ENCODE measurements at regions not wholly inside any gene's neighbourhood (a gene's known extent, or its start where the extent isn't known, plus 50 kb on each side); places are given as distances from the start of the nearest gene placed in this dataset.

GRCh38 chr17:17422641-17423040 lies 54.2 kb upstream of the MED9 start:
- H2AFZ ChIP-seq (ENCODE audit: low read length), result no peak overlapping the region
- no peaks in the 10 kb centered on the region for H3K36me3 ChIP-seq (replicated peaks; ENCODE audit: insufficient read depth, low read length)
- no peak overlapping the region for H3K9ac ChIP-seq (ENCODE audit: low read length)
- no peaks in the 10 kb centered on the region for H3K9me2 ChIP-seq (replicated peaks; ENCODE audit: insufficient read depth, low read length)
- no peaks in the 10 kb centered on the region for H3K79me2 ChIP-seq (ENCODE audit: low read length)
- H3K4me2 ChIP-seq (ENCODE audit: low read depth, low read length), result no peak overlapping the region
- H3K4me3 ChIP-seq (ENCODE audit: low read length), result no peak overlapping the region
- H3K27me3 ChIP-seq (replicated peaks; ENCODE audit: insufficient read depth, low read length), result 0 out of 2 replicates have a peak, but pooled peaks cover 8% of the 10 kb centered on the region
- no peaks in the 10 kb centered on the region for H3F3A ChIP-seq (ENCODE audit: insufficient read depth, low read length)
- no peak for DNase-seq
- H3K27ac ChIP-seq (ENCODE audit: low read length), result no peak overlapping the region
- H4K20me1 ChIP-seq (ENCODE audit: insufficient read depth, low read length), result no peaks in the 10 kb centered on the region
- H3K4me1 ChIP-seq (ENCODE audit: low read length), result no peaks in the 10 kb centered on the region
- H3K9me3 ChIP-seq (replicated peaks; ENCODE audit: insufficient read depth, low read length), result no peaks in the 10 kb centered on the region
- TF ChIP-seq EZH2 (optimal IDR thresholded peaks at IDR 0.05; ENCODE audit: low read depth, low read length) (no peak), EZH2phosphoT487 (IDR thresholded peaks at IDR 0.05; ENCODE audit: low read length) (no peak)
- TF ChIP-seq, protein P1, sequence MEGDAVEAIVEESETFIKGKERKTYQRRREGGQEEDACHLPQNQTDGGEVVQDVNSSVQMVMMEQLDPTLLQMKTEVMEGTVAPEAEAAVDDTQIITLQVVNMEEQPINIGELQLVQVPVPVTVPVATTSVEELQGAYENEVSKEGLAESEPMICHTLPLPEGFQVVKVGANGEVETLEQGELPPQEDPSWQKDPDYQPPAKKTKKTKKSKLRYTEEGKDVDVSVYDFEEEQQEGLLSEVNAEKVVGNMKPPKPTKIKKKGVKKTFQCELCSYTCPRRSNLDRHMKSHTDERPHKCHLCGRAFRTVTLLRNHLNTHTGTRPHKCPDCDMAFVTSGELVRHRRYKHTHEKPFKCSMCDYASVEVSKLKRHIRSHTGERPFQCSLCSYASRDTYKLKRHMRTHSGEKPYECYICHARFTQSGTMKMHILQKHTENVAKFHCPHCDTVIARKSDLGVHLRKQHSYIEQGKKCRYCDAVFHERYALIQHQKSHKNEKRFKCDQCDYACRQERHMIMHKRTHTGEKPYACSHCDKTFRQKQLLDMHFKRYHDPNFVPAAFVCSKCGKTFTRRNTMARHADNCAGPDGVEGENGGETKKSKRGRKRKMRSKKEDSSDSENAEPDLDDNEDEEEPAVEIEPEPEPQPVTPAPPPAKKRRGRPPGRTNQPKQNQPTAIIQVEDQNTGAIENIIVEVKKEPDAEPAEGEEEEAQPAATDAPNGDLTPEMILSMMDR (IDR thresholded peaks at IDR 0.05; ENCODE audit: low read length), result no peak

DNA sequence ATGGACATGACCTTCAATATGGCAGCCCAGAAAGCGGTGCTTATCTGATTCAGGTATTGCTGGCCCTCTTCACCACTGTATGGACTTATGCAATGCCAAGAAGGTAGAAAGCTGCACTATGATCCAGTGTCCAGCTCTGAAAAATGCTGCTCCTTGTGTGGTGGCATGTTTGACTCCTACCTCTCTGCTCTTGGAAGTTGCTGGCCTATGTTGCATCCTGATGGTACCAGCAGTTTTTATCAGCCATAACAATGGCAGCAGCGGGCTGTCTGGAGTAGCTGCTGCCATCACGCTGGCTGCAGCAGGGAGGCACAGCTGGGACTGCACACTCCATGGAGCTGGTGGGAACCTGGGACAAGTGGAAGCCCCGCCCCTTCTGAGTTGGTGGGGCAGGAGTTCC lies 53.1 kb upstream of the MED9 start:
- H3K36me3 ChIP-seq (replicated peaks; ENCODE audit: insufficient read depth, low read length), result no peaks in the 10 kb centered on the region
- H2AFZ ChIP-seq (ENCODE audit: low read length), result no peak overlapping the region
- H3K27ac ChIP-seq (ENCODE audit: low read length), result no peak overlapping the region
- 0 out of 2 replicates have a peak, but pooled peaks cover 8% of the 10 kb centered on the region for H3K27me3 ChIP-seq (replicated peaks; ENCODE audit: insufficient read depth, low read length)
- no peaks in the 10 kb centered on the region for H3K9me3 ChIP-seq (replicated peaks; ENCODE audit: insufficient read depth, low read length)
- no peak for TF ChIP-seq EZH2 (optimal IDR thresholded peaks at IDR 0.05; ENCODE audit: low read depth, low read length)
- TF ChIP-seq EZH2phosphoT487 (IDR thresholded peaks at IDR 0.05; ENCODE audit: low read length), result no peak
- TF ChIP-seq, protein P1 (IDR thresholded peaks at IDR 0.05; ENCODE audit: low read length), result no peak
- no peak for DNase-seq
- H4K20me1 ChIP-seq (ENCODE audit: insufficient read depth, low read length), result no peaks in the 10 kb centered on the region
- H3K4me2 ChIP-seq (ENCODE audit: low read depth, low read length), result no peak overlapping the region
- no peaks in the 10 kb centered on the region for H3K4me1 ChIP-seq (ENCODE audit: low read length)
- H3K4me3 ChIP-seq (ENCODE audit: low read length), result no peak overlapping the region
- no peaks in the 10 kb centered on the region for H3K79me2 ChIP-seq (ENCODE audit: low read length)
- no peak overlapping the region for H3K9ac ChIP-seq (ENCODE audit: low read length)
- H3K9me2 ChIP-seq (replicated peaks; ENCODE audit: insufficient read depth, low read length), result no peaks in the 10 kb centered on the region
- H3F3A ChIP-seq (ENCODE audit: insufficient read depth, low read length), result no peaks in the 10 kb centered on the region

GRCh38 chr17:17424552-17424951 lies 52.2 kb upstream of the MED9 start:
- Histone ChIP-seq H3K9me3 (replicated peaks; ENCODE audit: insufficient read depth, low read length) (no peaks in the 10 kb centered on the region), H3K9ac (ENCODE audit: low read length) (no peak overlapping the region), H3K9me2 (replicated peaks; ENCODE audit: insufficient read depth, low read length) (no peaks in the 10 kb centered on the region), H3K27ac (ENCODE audit: low read length) (no peak overlapping the region), H2AFZ (ENCODE audit: low read length) (no peak overlapping the region), H4K20me1 (ENCODE audit: insufficient read depth, low read length) (no peaks in the 10 kb centered on the region), H3K4me1 (ENCODE audit: low read length) (no peaks in the 10 kb centered on the region), H3K4me3 (ENCODE audit: low read length) (no peak overlapping the region), H3K36me3 (replicated peaks; ENCODE audit: insufficient read depth, low read length) (no peaks in the 10 kb centered on the region), H3K4me2 (ENCODE audit: low read depth, low read length) (no peak overlapping the region), H3K79me2 (ENCODE audit: low read length) (no peaks in the 10 kb centered on the region), H3F3A (ENCODE audit: insufficient read depth, low read length) (no peaks in the 10 kb centered on the region), H3K27me3 (replicated peaks; ENCODE audit: insufficient read depth, low read length) (0 out of 2 replicates have a peak, but pooled peaks cover 8% of the 10 kb centered on the region)
- DNase-seq, result no peak
- TF ChIP-seq, protein P1 (IDR thresholded peaks at IDR 0.05; ENCODE audit: low read length), result no peak
- TF ChIP-seq EZH2phosphoT487 (IDR thresholded peaks at IDR 0.05; ENCODE audit: low read length) (no peak), EZH2 (optimal IDR thresholded peaks at IDR 0.05; ENCODE audit: low read depth, low read length) (no peak)

Measured in MM.1S (cell line).